Naive B cell (primary cell): ENCODE measurements at regions not wholly inside any gene's neighbourhood (a gene's known extent, or its start where the extent isn't known, plus 50 kb on each side); places are given as distances from the start of the nearest gene placed in this dataset.
A peak's percentile ranks its signal among the peaks of the same experiment; 100 is the strongest.
"Not testable (repeated sequence)": the region's sequence is repeated elsewhere in the genome, so short reads cannot be mapped to it uniquely, and the experiment has no call there.

Experiments used
- ATAC-seq, 2 donors: fragments of 150-1000 bp; cut with Tn5 transposase; 2 replicates each; pipeline ENCODE4 v1.10.0; 2021; ENCODE audit warnings: low read depth in 2 of 2, mild to moderate bottlenecking in 2 of 2, moderate library complexity in 2 of 2
- DNase-seq: peaks from one replicate; pipeline ENCODE4 v3.0.0; 2022
- H3K27ac Mint-ChIP-seq, 6 donors: one replicate each; pipeline ENCODE4 v1.8.0; 2020 to 2022; ENCODE audit warnings: mild to moderate bottlenecking in 6 of 6, mixed read lengths in 6 of 6, moderate library complexity in 5 of 6, inconsistent platforms in 2 of 6
- H3K27me3 Mint-ChIP-seq, 3 donors: one replicate each; pipeline ENCODE4 v1.8.0; 2021 to 2022; ENCODE audit warnings: mixed read lengths in 3 of 3, mild to moderate bottlenecking in 1 of 3
- H3K36me3 Mint-ChIP-seq, 2 donors: one replicate each; pipeline ENCODE4 v1.8.0; 2020 to 2022; ENCODE audit warnings: mixed read lengths in 2 of 2, inconsistent platforms in 1 of 2, mild to moderate bottlenecking in 1 of 2
- H3K4me1 Mint-ChIP-seq, 3 donors: one replicate each; pipeline ENCODE4 v1.8.0; 2020 to 2022; ENCODE audit warnings: mixed read lengths in 3 of 3, inconsistent platforms in 1 of 3, mild to moderate bottlenecking in 1 of 3, moderate library complexity in 1 of 3
- H3K4me3 Mint-ChIP-seq, 8 donors: one replicate each; pipeline ENCODE4 v1.8.0; 2020 to 2022; ENCODE audit warnings: mild to moderate bottlenecking in 8 of 8, mixed read lengths in 8 of 8, moderate library complexity in 8 of 8, inconsistent platforms in 2 of 8
- H3K9me3 Mint-ChIP-seq, 7 donors: one replicate each; pipeline ENCODE4 v1.8.0; 2020 to 2022; ENCODE audit warnings: mixed read lengths in 7 of 7, mild to moderate bottlenecking in 5 of 7, inconsistent platforms in 2 of 7, moderate library complexity in 1 of 7

GRCh38 chr22:48297296-48297695 lies 1530.4 kb downstream of the BRD1 start:
- H3K9me3 Mint-ChIP-seq, result peaks cover 3 to 7% (median 6%) of the 10 kb centered on the region in 7 donors
- peaks cover 12 to 31% (median 19%) of the 10 kb centered on the region in 3 donors for H3K27me3 Mint-ChIP-seq
- ATAC-seq (no peak), DNase-seq (no peak)
- H3K4me3 Mint-ChIP-seq, result no peak overlapping the region
- H3K36me3 Mint-ChIP-seq, result peaks cover 0 to 4% of the 10 kb centered on the region in 2 donors
- no peak overlapping the region for H3K27ac Mint-ChIP-seq
- H3K4me1 Mint-ChIP-seq, result peaks cover 0 to 4% (median 0%) of the 10 kb centered on the region in 3 donors

- H3K36me3 Mint-ChIP-seq, result not testable (repeated sequence)
Observed at GRCh38 chr22:48289954-48290353, 1527.5 kb downstream of the TBC1D22A start.

GRCh38 chr22:48288376-48288940 lies 1526.0 kb downstream of the TBC1D22A start:
- Mint-ChIP-seq H3K4me3 (no peak overlapping the region), H3K9me3 (peaks cover 5 to 31% (median 12%) of the 10 kb centered on the region in 7 donors), H3K4me1 (peaks cover 0 to under 1% (median 0%) of the 10 kb centered on the region in 3 donors), H3K27me3 (peaks cover 11 to 33% (median 27%) of the 10 kb centered on the region in 3 donors), H3K27ac (no peak overlapping the region), H3K36me3 (peaks cover 9% of the 10 kb centered on the region in 2 donors)
- ATAC-seq (no peak), DNase-seq (no peak)

More at GRCh38 chr22:48289954-48290353, 1527.5 kb downstream of the TBC1D22A start:
- Mint-ChIP-seq H3K27me3 (peaks cover 16 to 38% (median 33%) of the 10 kb centered on the region in 3 donors), H3K9me3 (peaks cover 7 to 19% (median 10%) of the 10 kb centered on the region in 7 donors)
- H3K27ac Mint-ChIP-seq, ATAC-seq, DNase-seq, H3K4me1 Mint-ChIP-seq, H3K4me3 Mint-ChIP-seq: not testable (repeated sequence)

- Mint-ChIP-seq H3K9me3 (peaks cover under 1 to 26% (median 10%) of the 10 kb centered on the region in 7 donors), H3K36me3 (peaks cover 2 to 7% of the 10 kb centered on the region in 2 donors), H3K27ac (no peak overlapping the region), H3K4me3 (no peak overlapping the region), H3K4me1 (no peaks in the 10 kb centered on the region), H3K27me3 (peaks cover 8 to 24% (median 19%) of the 10 kb centered on the region in 3 donors)
- ATAC-seq (no peak), DNase-seq (no peak)
Observed at GRCh38 chr22:48287031-48287430, 1524.6 kb downstream of the TBC1D22A start.

- DNase-seq, result no peak
- ATAC-seq, result no peak
- Mint-ChIP-seq H3K36me3 (peaks cover 5 to 10% of the 10 kb centered on the region in 2 donors), H3K27ac (no peak overlapping the region), H3K4me1 (no peaks in the 10 kb centered on the region), H3K27me3 (peaks cover 17 to 40% (median 35%) of the 10 kb centered on the region in 3 donors), H3K9me3 (peaks cover 5 to 28% (median 10%) of the 10 kb centered on the region in 7 donors), H3K4me3 (no peak overlapping the region)
Observed at GRCh38 chr22:48284671-48285070, 1522.2 kb downstream of the TBC1D22A start.

- peaks cover 21 to 49% (median 48%) of the 10 kb centered on the region in 3 donors for H3K27me3 Mint-ChIP-seq
- DNase-seq, result no peak
- ATAC-seq, result no peak
- H3K4me3 Mint-ChIP-seq, result no peak overlapping the region
- H3K36me3 Mint-ChIP-seq, result peaks cover 5 to 10% of the 10 kb centered on the region in 2 donors
- no peak overlapping the region for H3K27ac Mint-ChIP-seq
- peaks cover 5 to 28% (median 10%) of the 10 kb centered on the region in 7 donors for H3K9me3 Mint-ChIP-seq
- H3K4me1 Mint-ChIP-seq, result peaks cover 0 to 5% (median 0%) of the 10 kb centered on the region in 3 donors
Observed at GRCh38 chr22:48282804-48283203, 1520.4 kb downstream of the TBC1D22A start.

GRCh38 chr22:48279461-48279756 lies 1517.0 kb downstream of the TBC1D22A start:
- peaks cover 5 to 10% of the 10 kb centered on the region in 2 donors for H3K36me3 Mint-ChIP-seq
- no peak for ATAC-seq
- no peak for DNase-seq
- H3K27me3 Mint-ChIP-seq, result peaks cover 26 to 55% (median 52%) of the 10 kb centered on the region in 3 donors
- H3K4me3 Mint-ChIP-seq, result no peak overlapping the region
- H3K27ac Mint-ChIP-seq, result no peak overlapping the region
- H3K9me3 Mint-ChIP-seq, result peaks cover 5 to 25% (median 9%) of the 10 kb centered on the region in 7 donors
- H3K4me1 Mint-ChIP-seq, result peaks cover 0 to 5% (median 0%) of the 10 kb centered on the region in 3 donors

GRCh38 chr22:48278620-48279460 lies 1516.4 kb downstream of the TBC1D22A start:
- peaks cover 5 to 10% of the 10 kb centered on the region in 2 donors for H3K36me3 Mint-ChIP-seq
- no peak for ATAC-seq
- H3K27me3 Mint-ChIP-seq, result peaks cover 32 to 60% (median 58%) of the 10 kb centered on the region in 3 donors

GRCh38 chr22:48277868-48278581 lies 1515.6 kb downstream of the TBC1D22A start:
- Mint-ChIP-seq H3K27ac (no peak overlapping the region), H3K9me3 (peaks cover 4 to 12% (median 9%) of the 10 kb centered on the region in 7 donors), H3K36me3 (peaks cover 5 to 10% of the 10 kb centered on the region in 2 donors), H3K4me1 (peaks cover 0 to 5% (median 0%) of the 10 kb centered on the region in 3 donors), H3K4me3 (no peak overlapping the region), H3K27me3 (peaks cover 38 to 67% (median 63%) of the 10 kb centered on the region in 3 donors)
- no peak for ATAC-seq
- DNase-seq, result no peak

More at GRCh38 chr22:48278620-48279460, 1516.4 kb downstream of the TBC1D22A start:
- no peak for DNase-seq
- Mint-ChIP-seq H3K4me3 (no peak overlapping the region), H3K9me3 (peaks cover 4 to 20% (median 9%) of the 10 kb centered on the region in 7 donors), H3K27ac (peak overlapping the region in 1 of 6 donors; percentile 75), H3K4me1 (peaks cover 0 to 5% (median 0%) of the 10 kb centered on the region in 3 donors)

GRCh38 chr22:48276994-48277867 lies 1514.8 kb downstream of the TBC1D22A start:
- Mint-ChIP-seq H3K27ac (no peak overlapping the region), H3K36me3 (peaks cover 5 to 10% of the 10 kb centered on the region in 2 donors), H3K9me3 (peaks cover 4 to 12% (median 9%) of the 10 kb centered on the region in 7 donors), H3K4me1 (peaks cover 0 to 5% (median 0%) of the 10 kb centered on the region in 3 donors), H3K27me3 (peaks cover 45 to 72% (median 71%) of the 10 kb centered on the region in 3 donors), H3K4me3 (no peak overlapping the region)
- no peak for ATAC-seq
- DNase-seq, result no peak

GRCh38 chr22:48275412-48275811 lies 1513.0 kb downstream of the TBC1D22A start:
- Mint-ChIP-seq H3K4me3 (no peak overlapping the region), H3K9me3 (peaks cover 0 to 4% (median 0%) of the 10 kb centered on the region in 7 donors), H3K27me3 (peaks cover 44 to 74% (median 71%) of the 10 kb centered on the region in 3 donors)

GRCh38 chr22:48270731-48271130 lies 1508.3 kb downstream of the TBC1D22A start:
- Mint-ChIP-seq H3K27me3 (peaks cover 46 to 65% (median 56%) of the 10 kb centered on the region in 3 donors), H3K9me3 (peaks cover 0 to 4% (median 0%) of the 10 kb centered on the region in 7 donors), H3K36me3 (no peaks in the 10 kb centered on the region), H3K27ac (no peak overlapping the region), H3K4me1 (peaks cover 0 to 6% (median 0%) of the 10 kb centered on the region in 3 donors), H3K4me3 (no peak overlapping the region)
- ATAC-seq, result no peak
- DNase-seq, result no peak

More at GRCh38 chr22:48275412-48275811, 1513.0 kb downstream of the TBC1D22A start:
- DNase-seq, result no peak
- H3K36me3 Mint-ChIP-seq, result no peaks in the 10 kb centered on the region
- peaks cover 0 to 5% (median 0%) of the 10 kb centered on the region in 3 donors for H3K4me1 Mint-ChIP-seq
- ATAC-seq, result no peak
- no peak overlapping the region for H3K27ac Mint-ChIP-seq
